ENCODE measurements at regions not wholly inside any gene's neighbourhood (a gene's known extent, or its start where the extent isn't known, plus 50 kb on each side); places are given as distances from the start of the nearest gene placed in this dataset.

GRCh38 chr4:169849456-169849855, 91.7 kb upstream of the HPF1 start:
- Histone ChIP-seq H3F3A (ENCODE audit: control insufficient read depth, insufficient read depth) (no peaks in the 10 kb centered on the region), H3K9me3 (ENCODE audit: control insufficient read depth, insufficient read depth, low read length) (no peaks in the 10 kb centered on the region), H3K4me3 (ENCODE audit: low read length) (no peak overlapping the region), H3K4me2 (ENCODE audit: low read length) (no peak overlapping the region), H3K79me2 (ENCODE audit: control insufficient read depth, low read length) (no peaks in the 10 kb centered on the region), H3K27me3 (ENCODE audit: control insufficient read depth, low read length) (no peaks in the 10 kb centered on the region; the same call in 1 of the 2 replicates), H4K20me1 (ENCODE audit: control insufficient read depth, insufficient read depth, low read depth, low read length) (no peaks in the 10 kb centered on the region), H3K4me1 (ENCODE audit: control insufficient read depth, low read length) (no peaks in the 10 kb centered on the region), H3K36me3 (ENCODE audit: control insufficient read depth, low read length) (no peaks in the 10 kb centered on the region), H3K27ac (ENCODE audit: low read depth, low read length) (no peak overlapping the region), H3K9me2 (replicated peaks; ENCODE audit: control insufficient read depth, low read length) (no peaks in the 10 kb centered on the region)
- TF ChIP-seq CTCF (IDR thresholded peaks at IDR 0.05; ENCODE audit: low read depth, low read length, poor library complexity, severe bottlenecking) (no peak), EZH2phosphoT487 (IDR thresholded peaks at IDR 0.05; ENCODE audit: borderline replicate concordance, low read length) (no peak)

- Histone ChIP-seq H3K4me3 (ENCODE audit: low read length) (no peak overlapping the region), H3K27ac (ENCODE audit: low read depth, low read length) (no peak overlapping the region), H4K20me1 (ENCODE audit: control insufficient read depth, insufficient read depth, low read depth, low read length) (no peaks in the 10 kb centered on the region), H3K4me2 (ENCODE audit: low read length) (no peak overlapping the region), H3K79me2 (ENCODE audit: control insufficient read depth, low read length) (no peaks in the 10 kb centered on the region), H3K36me3 (ENCODE audit: control insufficient read depth, low read length) (no peaks in the 10 kb centered on the region), H3K4me1 (ENCODE audit: control insufficient read depth, low read length) (no peaks in the 10 kb centered on the region), H3K9me3 (ENCODE audit: control insufficient read depth, insufficient read depth, low read length) (no peaks in the 10 kb centered on the region), H3K9me2 (replicated peaks; ENCODE audit: control insufficient read depth, low read length) (no peaks in the 10 kb centered on the region), H3K27me3 (ENCODE audit: control insufficient read depth, low read length) (no peaks in the 10 kb centered on the region), H3F3A (ENCODE audit: control insufficient read depth, insufficient read depth) (no peaks in the 10 kb centered on the region)
- TF ChIP-seq CTCF (IDR thresholded peaks at IDR 0.05; ENCODE audit: low read depth, low read length, poor library complexity, severe bottlenecking) = no peak
- TF ChIP-seq EZH2phosphoT487 (IDR thresholded peaks at IDR 0.05; ENCODE audit: borderline replicate concordance, low read length) = no peak
These were observed 90.3 kb upstream of the HPF1 start for GRCh38 chr4:169848018-169848417.

GRCh38 chr4:169847171-169847570, 89.4 kb upstream of the HPF1 start:
- Histone ChIP-seq H3K27me3 (ENCODE audit: control insufficient read depth, low read length) (no peaks in the 10 kb centered on the region), H3K36me3 (ENCODE audit: control insufficient read depth, low read length) (no peaks in the 10 kb centered on the region), H3K4me3 (ENCODE audit: low read length) (no peak overlapping the region), H3F3A (ENCODE audit: control insufficient read depth, insufficient read depth) (no peaks in the 10 kb centered on the region), H3K4me1 (ENCODE audit: control insufficient read depth, low read length) (no peaks in the 10 kb centered on the region), H3K27ac (ENCODE audit: low read depth, low read length) (no peak overlapping the region), H3K9me2 (replicated peaks; ENCODE audit: control insufficient read depth, low read length) (no peaks in the 10 kb centered on the region), H3K79me2 (ENCODE audit: control insufficient read depth, low read length) (no peaks in the 10 kb centered on the region), H3K4me2 (ENCODE audit: low read length) (no peak overlapping the region), H4K20me1 (ENCODE audit: control insufficient read depth, insufficient read depth, low read depth, low read length) (no peaks in the 10 kb centered on the region), H3K9me3 (ENCODE audit: control insufficient read depth, insufficient read depth, low read length) (no peaks in the 10 kb centered on the region)
- TF ChIP-seq CTCF (IDR thresholded peaks at IDR 0.05; ENCODE audit: low read depth, low read length, poor library complexity, severe bottlenecking) (no peak), EZH2phosphoT487 (IDR thresholded peaks at IDR 0.05; ENCODE audit: borderline replicate concordance, low read length) (no peak)

GRCh38 chr4:169846396-169846795, 88.7 kb upstream of the HPF1 start:
- H3K36me3 ChIP-seq (ENCODE audit: control insufficient read depth, low read length) = no peaks in the 10 kb centered on the region
- no peaks in the 10 kb centered on the region for H3K4me1 ChIP-seq (ENCODE audit: control insufficient read depth, low read length)
- no peak overlapping the region for H3K27ac ChIP-seq (ENCODE audit: low read depth, low read length)
- no peaks in the 10 kb centered on the region for H3K79me2 ChIP-seq (ENCODE audit: control insufficient read depth, low read length)
- no peaks in the 10 kb centered on the region for H3K9me3 ChIP-seq (ENCODE audit: control insufficient read depth, insufficient read depth, low read length)
- H3K9me2 ChIP-seq (replicated peaks; ENCODE audit: control insufficient read depth, low read length) = no peaks in the 10 kb centered on the region
- no peak overlapping the region for H3K4me2 ChIP-seq (ENCODE audit: low read length)
- no peak for TF ChIP-seq CTCF (IDR thresholded peaks at IDR 0.05; ENCODE audit: low read depth, low read length, poor library complexity, severe bottlenecking)
- TF ChIP-seq EZH2phosphoT487 (IDR thresholded peaks at IDR 0.05; ENCODE audit: borderline replicate concordance, low read length) = no peak
- H4K20me1 ChIP-seq (ENCODE audit: control insufficient read depth, insufficient read depth, low read depth, low read length) = no peaks in the 10 kb centered on the region
- H3K27me3 ChIP-seq (ENCODE audit: control insufficient read depth, low read length) = no peaks in the 10 kb centered on the region
- H3F3A ChIP-seq (ENCODE audit: control insufficient read depth, insufficient read depth) = no peaks in the 10 kb centered on the region
- no peak overlapping the region for H3K4me3 ChIP-seq (ENCODE audit: low read length)

Data from DOHH2 (cell line).